Right cardiac atrium (tissue), 5 donors: ENCODE measurements at regions not wholly inside any gene's neighbourhood (a gene's known extent, or its start where the extent isn't known, plus 50 kb on each side); places are given as distances from the start of the nearest gene placed in this dataset.

Experiments used
- ATAC-seq, 2 donors: fragments of 200-7000 bp; cut with Tn5 transposase; one replicate each; pipeline versions ENCODE4 v1.8.0 to v1.9.1; 2020; ENCODE audit warnings: moderate library complexity in 2 of 2, mild to moderate bottlenecking in 1 of 2
- DNase-seq, 3 donors: peaks; one replicate each; pipeline ENCODE4 v3.0.0-alpha.2; 2020
- H3K27ac ChIP-seq: one replicate; pipeline ENCODE4 v1.5.1; 2013; ENCODE audit warnings: mild to moderate bottlenecking, low read length, control low read depth, moderate library complexity
- H3K27me3 ChIP-seq: one replicate; pipeline ENCODE4 v1.6.1; 2013; ENCODE audit not compliant: control insufficient read depth, insufficient read depth
- H3K4me1 ChIP-seq: one replicate; pipeline ENCODE4 v1.6.1; 2013; ENCODE audit warnings: low read length; ENCODE audit not compliant: control insufficient read depth, insufficient read depth
- H3K4me3 ChIP-seq: one replicate; pipeline ENCODE4 v1.5.1; 2013; ENCODE audit warnings: low read length, control low read depth
- H3K9me3 ChIP-seq: one replicate; pipeline ENCODE4 v1.6.1; 2013; ENCODE audit warnings: low read length; ENCODE audit not compliant: control insufficient read depth
- WGBS: extraction: QIAGEN DNeasy Blood & Tissue Kit; methylation state at CpG from one replicate; pipeline ENCODE4 v1.1.7; 2013; 5-methylcytosine and 5-hydroxymethylcytosine counted together
- intact Hi-C, 4 donors: fragments of 100-400 bp; cut with DNase I; formaldehyde crosslinking; loops; one replicate each; pipeline versions ENCODE4 v1.11.0 to v1.14.0; 2022 to 2023
- donor health status: healthy with polysubstance abuse.
- donor health status: DM: no; HTN: yes; CAD: no.
- donor health status: DM: no; HTN: no; CAD: no.
- donor health status: DM: no; HTN: yes; CAD: no; lungs with severe emphysema.
- donor health status: DM: yes; HTN: yes; CAD: no.

- Histone ChIP-seq H3K27me3 (no peaks in the 10 kb centered on the region), H3K4me3 (no peak overlapping the region), H3K4me1 (no peaks in the 10 kb centered on the region), H3K9me3 (no peaks in the 10 kb centered on the region), H3K27ac (no peak overlapping the region)
- whole genome bisulfite sequencing = 89% methylated on average over 3 of the region's 3 CpGs
- DNase-seq = no peak
- ATAC-seq = no peak
- intact Hi-C loops = no loop called here
Measured at GRCh38 chr9:86812616-86813015, 134.7 kb downstream of the GAS1 start.

- no peak for ATAC-seq
- Histone ChIP-seq H3K27me3 (no peaks in the 10 kb centered on the region), H3K27ac (no peak overlapping the region), H3K4me1 (no peaks in the 10 kb centered on the region), H3K4me3 (no peak overlapping the region), H3K9me3 (no peaks in the 10 kb centered on the region)
- WGBS = 85% methylated on average over 9 of the region's 9 CpGs
- intact Hi-C loops = no loop called here
- no peak for DNase-seq
Measured at GRCh38 chr9:86809759-86810367, 137.4 kb downstream of the GAS1 start.

GRCh38 chr9:86809151-86809550 is 138.2 kb downstream of the GAS1 start:
- no peak overlapping the region for H3K27ac ChIP-seq
- H3K4me3 ChIP-seq = no peak overlapping the region
- H3K4me1 ChIP-seq = no peaks in the 10 kb centered on the region
- DNase-seq = no peak
- ATAC-seq = no peak
- intact Hi-C loops = no loop called here
- 91% methylated on average over 6 of the region's 6 CpGs for WGBS
- H3K27me3 ChIP-seq = no peaks in the 10 kb centered on the region
- H3K9me3 ChIP-seq = no peaks in the 10 kb centered on the region

- H3K4me1 ChIP-seq = no peaks in the 10 kb centered on the region
- H3K9me3 ChIP-seq = no peaks in the 10 kb centered on the region
- DNase-seq = peak in 2 of 3 donors; percentile 29 to 77
- peak in 1 of 2 donors; percentile 54 for ATAC-seq
- 38% methylated on average over 16 of the region's 16 CpGs for WGBS
- intact Hi-C loops = no loop called here
- H3K4me3 ChIP-seq = no peak overlapping the region
- no peaks in the 10 kb centered on the region for H3K27me3 ChIP-seq
- H3K27ac ChIP-seq = peak overlapping the region; percentile 47
Measured at GRCh38 chr9:86807367-86807976, 139.8 kb downstream of the GAS1 start.

GRCh38 chr9:86804011-86804410 is 143.3 kb downstream of the GAS1 start:
- ATAC-seq = no peak
- H3K27ac ChIP-seq = no peak overlapping the region
- H3K4me3 ChIP-seq = no peak overlapping the region
- no peaks in the 10 kb centered on the region for H3K9me3 ChIP-seq
- intact Hi-C loops = no loop called here
- WGBS = 74% methylated on average over 3 of the region's 3 CpGs
- no peaks in the 10 kb centered on the region for H3K4me1 ChIP-seq
- no peak for DNase-seq
- no peaks in the 10 kb centered on the region for H3K27me3 ChIP-seq

- 92% methylated on average over 5 of the region's 5 CpGs for WGBS
- Histone ChIP-seq H3K4me3 (no peak overlapping the region), H3K27ac (no peak overlapping the region), H3K9me3 (no peaks in the 10 kb centered on the region), H3K27me3 (no peaks in the 10 kb centered on the region), H3K4me1 (no peaks in the 10 kb centered on the region)
- intact Hi-C loops = no loop called here
- DNase-seq (no peak), ATAC-seq (no peak)
Measured at GRCh38 chr9:86802900-86803673, 144.2 kb downstream of the GAS1 start.

GRCh38 chr9:86801246-86801645 is 146.1 kb downstream of the GAS1 start:
- H3K4me3 ChIP-seq = no peak overlapping the region
- no peaks in the 10 kb centered on the region for H3K9me3 ChIP-seq
- intact Hi-C loops = no loop called here
- ATAC-seq (peak; percentile 32 to 36), DNase-seq (peak in 1 of 3 donors; percentile 62)
- 48% methylated on average over 5 of the region's 5 CpGs for WGBS
- H3K27me3 ChIP-seq = no peaks in the 10 kb centered on the region
- no peaks in the 10 kb centered on the region for H3K4me1 ChIP-seq
- no peak overlapping the region for H3K27ac ChIP-seq

GRCh38 chr9:86800681-86801080 is 146.6 kb downstream of the GAS1 start:
- Histone ChIP-seq H3K27me3 (no peaks in the 10 kb centered on the region), H3K9me3 (no peaks in the 10 kb centered on the region), H3K4me1 (no peaks in the 10 kb centered on the region), H3K4me3 (no peak overlapping the region), H3K27ac (no peak overlapping the region)
- ATAC-seq = no peak
- DNase-seq = no peak
- WGBS = 85% methylated on average over 3 of the region's 3 CpGs
- intact Hi-C loops = no loop called here

- Histone ChIP-seq H3K27me3 (no peaks in the 10 kb centered on the region), H3K4me3 (no peak overlapping the region), H3K27ac (no peak overlapping the region), H3K4me1 (peaks cover 5% of the 10 kb centered on the region), H3K9me3 (no peaks in the 10 kb centered on the region)
- ATAC-seq (no peak), DNase-seq (no peak)
- 80% methylated on average over 4 of the region's 4 CpGs for WGBS
- intact Hi-C loops = no loop called here
Measured at GRCh38 chr9:86798966-86799365, 148.3 kb downstream of the GAS1 start.

GRCh38 chr9:86796666-86797065 is 150.6 kb downstream of the GAS1 start:
- 93% methylated on average over 2 of the region's 2 CpGs for WGBS

GRCh38 chr9:86795823-86796553 is 151.3 kb downstream of the GAS1 start:
- DNase-seq (peak; percentile 65 to 81 (median 71)), ATAC-seq (peak; percentile 94 to 95)
- Histone ChIP-seq H3K4me3 (no peak overlapping the region), H3K27me3 (no peaks in the 10 kb centered on the region), H3K4me1 (peaks cover 5% of the 10 kb centered on the region), H3K9me3 (no peaks in the 10 kb centered on the region), H3K27ac (no peak overlapping the region)
- WGBS = 47% methylated on average over 9 of the region's 9 CpGs
- intact Hi-C loops = no loop called here

More at GRCh38 chr9:86796666-86797065, 150.6 kb downstream of the GAS1 start:
- Histone ChIP-seq H3K27me3 (no peaks in the 10 kb centered on the region), H3K9me3 (no peaks in the 10 kb centered on the region), H3K27ac (peak overlapping the region; percentile 65), H3K4me1 (peaks cover 5% of the 10 kb centered on the region), H3K4me3 (no peak overlapping the region)
- no peak for DNase-seq
- intact Hi-C loops = no loop called here
- no peak for ATAC-seq
